Naive thymus-derived CD8-positive, alpha-beta T cell (primary cell): ENCODE measurements at regions not wholly inside any gene's neighbourhood (a gene's known extent, or its start where the extent isn't known, plus 50 kb on each side); places are given as distances from the start of the nearest gene placed in this dataset.

ENCODE experiments used
- ATAC-seq, 2 donors: fragments of 150-1000 bp; cut with Tn5 transposase in 1 of 2; sonication (Bioruptor Pico), chemical (Tn5 transposase) in 1 of 2; 1 replicate in 1 of 2; 2 replicates in 1 of 2; pipeline ENCODE4 v1.10.0; 2021; ENCODE audit warnings: mild to moderate bottlenecking in 2 of 2, moderate library complexity in 2 of 2
- POLR2A ChIA-PET: fragments of 350-600 bp; sonication (Branson Sonifier 250); formaldehyde crosslinking; loops from one replicate; lab custom pipeline; 2021; ENCODE audit warnings: antibody characterized with exemption; lab: Charles Lee
- DNase-seq, 10 donors: peaks; one replicate each; pipeline versions ENCODE4 v3.0.0 to v3.0.0-alpha.2; 2020 to 2022
- H3K27ac Mint-ChIP-seq, 10 donors: one replicate each; pipeline ENCODE4 v1.8.0; 2020 to 2022; ENCODE audit warnings: mild to moderate bottlenecking in 10 of 10, mixed read lengths in 10 of 10, moderate library complexity in 4 of 10, inconsistent platforms in 1 of 10
- H3K27me3 Mint-ChIP-seq, 5 donors: one replicate each; pipeline ENCODE4 v1.8.0; 2021 to 2022; ENCODE audit warnings: mixed read lengths in 5 of 5
- H3K36me3 Mint-ChIP-seq, 3 donors: one replicate each; pipeline ENCODE4 v1.8.0; 2020 to 2022; ENCODE audit warnings: mixed read lengths in 3 of 3, mild to moderate bottlenecking in 2 of 3, inconsistent platforms in 1 of 3
- H3K4me1 Mint-ChIP-seq, 4 donors: one replicate each; pipeline ENCODE4 v1.8.0; 2021 to 2022; ENCODE audit warnings: mixed read lengths in 4 of 4
- H3K4me3 Mint-ChIP-seq, 10 donors: one replicate each; pipeline ENCODE4 v1.8.0; 2020 to 2022; ENCODE audit warnings: mild to moderate bottlenecking in 10 of 10, mixed read lengths in 10 of 10, moderate library complexity in 6 of 10, inconsistent platforms in 1 of 10
- H3K9me3 Mint-ChIP-seq, 9 donors: one replicate each; pipeline ENCODE4 v1.8.0; 2020 to 2022; ENCODE audit warnings: mixed read lengths in 9 of 9, mild to moderate bottlenecking in 3 of 9, inconsistent platforms in 1 of 9, moderate library complexity in 1 of 9

- ATAC-seq (no peak), DNase-seq (no peak)
- Mint-ChIP-seq H3K9me3 (peaks cover 0 to 2% (median 0%) of the 10 kb centered on the region in 9 donors), H3K4me1 (no peaks in the 10 kb centered on the region), H3K4me3 (no peak overlapping the region), H3K27ac (no peak overlapping the region), H3K27me3 (peaks cover 5 to 20% (median 12%) of the 10 kb centered on the region in 5 donors), H3K36me3 (no peaks in the 10 kb centered on the region)
- POLR2A ChIA-PET, result no interaction called here
These were observed 93.4 kb upstream of the NXT1 start for GRCh38 chr20:23257106-23257761.

DNA sequence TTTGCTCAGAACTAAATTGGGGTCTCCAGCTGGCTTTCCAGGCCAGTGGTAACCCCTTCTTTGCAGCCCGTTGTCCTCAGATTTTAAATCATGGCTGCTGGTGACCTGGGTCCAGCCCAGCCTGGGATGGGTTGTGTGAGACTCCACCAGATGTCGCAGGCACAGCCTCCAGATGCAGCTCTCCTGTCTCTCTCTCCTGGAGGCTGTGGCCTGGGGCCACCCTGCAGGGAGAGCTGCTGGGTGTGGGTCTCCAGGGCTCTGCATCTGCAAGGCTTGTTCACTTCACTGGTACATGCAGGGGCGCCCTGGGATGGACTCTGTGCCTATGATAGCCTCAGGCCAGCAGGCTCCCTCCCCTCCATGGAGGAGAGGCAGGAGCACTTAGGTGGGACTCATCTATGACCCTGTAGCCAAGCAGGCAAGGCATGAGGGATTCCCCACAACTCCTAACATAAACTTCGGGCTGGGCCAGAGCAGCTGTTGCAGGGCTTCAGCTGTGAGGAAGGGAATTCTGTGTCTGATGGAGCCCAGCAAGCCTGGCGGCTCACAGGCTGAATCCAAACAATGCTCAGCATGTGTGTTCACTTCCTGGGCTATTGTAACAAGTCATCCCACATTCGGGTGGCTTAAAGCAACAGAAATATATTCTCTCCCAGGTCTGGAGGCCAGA lies 94.7 kb upstream of the NXT1 start:
- no peak overlapping the region for H3K27ac Mint-ChIP-seq
- H3K9me3 Mint-ChIP-seq, result peaks cover 0 to 2% (median 0%) of the 10 kb centered on the region in 9 donors
- H3K4me3 Mint-ChIP-seq, result no peak overlapping the region
- DNase-seq (no peak), ATAC-seq (no peak)
- H3K36me3 Mint-ChIP-seq, result no peaks in the 10 kb centered on the region
- POLR2A ChIA-PET, result no interaction called here
- H3K4me1 Mint-ChIP-seq, result no peaks in the 10 kb centered on the region
- peaks cover 9 to 27% (median 17%) of the 10 kb centered on the region in 5 donors for H3K27me3 Mint-ChIP-seq

DNA sequence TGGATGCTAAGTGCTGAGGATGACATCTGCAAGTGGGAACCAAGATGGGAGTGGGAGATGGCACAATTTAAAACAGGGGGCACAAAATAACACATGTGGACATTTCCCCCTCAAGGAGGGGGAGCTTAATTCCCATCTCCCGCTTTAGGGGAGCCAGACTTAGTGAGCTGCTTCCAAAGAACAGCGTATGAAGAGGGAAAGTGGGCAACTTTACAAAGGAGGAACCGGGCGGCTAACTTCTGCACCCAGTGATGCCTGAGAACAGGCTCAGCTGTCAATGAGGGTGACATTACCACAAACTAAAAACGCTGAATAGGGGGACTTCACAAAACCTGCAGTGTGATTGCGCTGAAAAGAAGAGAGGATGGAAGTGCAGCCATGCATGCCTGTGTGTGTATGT lies 95.5 kb upstream of the NXT1 start:
- POLR2A ChIA-PET, result no interaction called here
- H3K27me3 Mint-ChIP-seq, result peaks cover 9 to 27% (median 17%) of the 10 kb centered on the region in 5 donors

DNA sequence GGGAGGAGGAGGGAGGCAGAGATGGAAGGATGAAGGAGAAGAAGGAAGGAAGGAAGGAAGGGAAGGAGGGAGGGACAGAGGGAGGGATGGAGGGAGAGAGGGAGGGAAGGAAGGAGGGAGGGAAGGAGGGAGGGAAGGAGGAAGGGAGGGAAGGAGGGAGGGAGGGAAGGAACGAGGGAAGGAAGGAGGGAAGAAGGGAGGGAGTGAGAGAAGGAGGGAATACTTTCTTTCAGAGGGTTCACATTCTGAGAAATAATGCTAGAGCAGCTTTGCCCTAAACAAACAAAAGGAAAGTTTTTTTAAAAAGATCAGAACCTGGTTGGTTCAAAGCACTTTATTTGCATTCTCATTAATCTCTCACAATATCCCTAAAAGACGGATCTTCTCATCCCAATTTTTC lies 96.1 kb upstream of the NXT1 start:
- Mint-ChIP-seq H3K9me3 (no peaks in the 10 kb centered on the region), H3K4me3 (no peak overlapping the region), H3K27ac (no peak overlapping the region), H3K27me3 (peaks cover 9 to 27% (median 22%) of the 10 kb centered on the region in 5 donors), H3K36me3 (no peaks in the 10 kb centered on the region), H3K4me1 (no peaks in the 10 kb centered on the region)
- POLR2A ChIA-PET, result no interaction called here
- DNase-seq (no peak), ATAC-seq (no peak)

More for the DNA sequence above, 95.5 kb upstream of the NXT1 start:
- Mint-ChIP-seq H3K27ac (no peak overlapping the region), H3K4me3 (no peak overlapping the region), H3K4me1 (no peaks in the 10 kb centered on the region), H3K9me3 (no peaks in the 10 kb centered on the region), H3K36me3 (no peaks in the 10 kb centered on the region)
- DNase-seq (no peak), ATAC-seq (no peak)

DNA sequence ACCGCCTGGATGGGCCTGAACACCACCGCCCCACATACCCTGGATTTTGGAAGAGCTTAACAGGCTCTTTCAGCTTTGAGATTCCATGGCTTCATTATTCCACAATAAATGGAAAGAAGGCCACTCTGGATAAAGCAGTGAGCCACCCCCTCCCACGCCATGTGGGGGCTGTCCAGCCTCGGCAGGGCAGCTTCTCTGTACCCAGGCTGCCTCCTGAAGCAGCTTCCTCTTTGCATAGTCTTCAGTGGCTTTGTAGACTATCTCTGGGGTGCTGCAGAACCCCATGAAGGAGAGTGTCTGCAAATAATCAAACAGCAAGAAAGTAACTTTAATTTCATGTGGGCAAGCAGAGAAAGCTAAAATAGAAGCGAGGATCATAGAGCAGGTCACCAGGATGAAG lies 96.6 kb upstream of the NXT1 start:
- no peak overlapping the region for H3K27ac Mint-ChIP-seq
- no peaks in the 10 kb centered on the region for H3K9me3 Mint-ChIP-seq
- H3K4me1 Mint-ChIP-seq, result no peaks in the 10 kb centered on the region
- no peaks in the 10 kb centered on the region for H3K36me3 Mint-ChIP-seq
- peaks cover 11 to 27% (median 22%) of the 10 kb centered on the region in 5 donors for H3K27me3 Mint-ChIP-seq
- POLR2A ChIA-PET, result no interaction called here
- H3K4me3 Mint-ChIP-seq, result no peak overlapping the region
- ATAC-seq, result no peak
- no peak for DNase-seq

GRCh38 chr20:23253524-23253923 lies 97.1 kb upstream of the NXT1 start:
- Mint-ChIP-seq H3K36me3 (no peaks in the 10 kb centered on the region), H3K27ac (no peak overlapping the region), H3K27me3 (peaks cover 11 to 27% (median 22%) of the 10 kb centered on the region in 5 donors), H3K4me3 (no peak overlapping the region), H3K4me1 (no peaks in the 10 kb centered on the region), H3K9me3 (no peaks in the 10 kb centered on the region)
- no peak for ATAC-seq
- DNase-seq, result no peak
- POLR2A ChIA-PET, result no interaction called here

- Mint-ChIP-seq H3K9me3 (no peaks in the 10 kb centered on the region), H3K27me3 (peaks cover 14 to 27% (median 22%) of the 10 kb centered on the region in 5 donors)
- POLR2A ChIA-PET, result no interaction called here
These were observed 98.8 kb upstream of the NXT1 start for GRCh38 chr20:23251779-23252178.

GRCh38 chr20:23249541-23249940 lies 101.0 kb upstream of the NXT1 start:
- DNase-seq, result no peak
- H3K4me1 Mint-ChIP-seq, result peaks cover 0 to 5% (median 2%) of the 10 kb centered on the region in 4 donors
- peaks cover 16 to 36% (median 22%) of the 10 kb centered on the region in 5 donors for H3K27me3 Mint-ChIP-seq
- POLR2A ChIA-PET, result no interaction called here
- no peak overlapping the region for H3K4me3 Mint-ChIP-seq
- H3K27ac Mint-ChIP-seq, result no peak overlapping the region
- no peaks in the 10 kb centered on the region for H3K9me3 Mint-ChIP-seq
- no peaks in the 10 kb centered on the region for H3K36me3 Mint-ChIP-seq
- no peak for ATAC-seq

More at GRCh38 chr20:23251779-23252178, 98.8 kb upstream of the NXT1 start:
- no peak for DNase-seq
- H3K36me3 Mint-ChIP-seq, result no peaks in the 10 kb centered on the region
- no peak overlapping the region for H3K4me3 Mint-ChIP-seq
- no peaks in the 10 kb centered on the region for H3K4me1 Mint-ChIP-seq
- ATAC-seq, result no peak
- no peak overlapping the region for H3K27ac Mint-ChIP-seq

GRCh38 chr20:23248461-23248882 lies 102.1 kb upstream of the NXT1 start:
- Mint-ChIP-seq H3K9me3 (no peaks in the 10 kb centered on the region), H3K4me1 (peaks cover 0 to 5% (median 2%) of the 10 kb centered on the region in 4 donors), H3K4me3 (no peak overlapping the region), H3K27ac (no peak overlapping the region), H3K36me3 (no peaks in the 10 kb centered on the region), H3K27me3 (peaks cover 13 to 28% (median 18%) of the 10 kb centered on the region in 5 donors)
- ATAC-seq, result no peak
- DNase-seq, result no peak
- POLR2A ChIA-PET, result no interaction called here

- ATAC-seq, result no peak
These were observed 103.6 kb upstream of the NXT1 start for GRCh38 chr20:23246717-23247664.

GRCh38 chr20:23245553-23246181 lies 104.9 kb upstream of the NXT1 start:
- POLR2A ChIA-PET, result no interaction called here
- Mint-ChIP-seq H3K9me3 (peaks cover 0 to 20% (median 4%) of the 10 kb centered on the region in 9 donors), H3K36me3 (peaks cover 0 to 6% (median 0%) of the 10 kb centered on the region in 3 donors), H3K4me1 (peaks cover 0 to 5% (median 2%) of the 10 kb centered on the region in 4 donors), H3K27me3 (peaks cover 16 to 29% (median 18%) of the 10 kb centered on the region in 5 donors), H3K27ac (peak overlapping the region in 1 of 10 donors; percentile 59), H3K4me3 (no peak overlapping the region)
- ATAC-seq, result no peak
- DNase-seq, result no peak

More at GRCh38 chr20:23246717-23247664, 103.6 kb upstream of the NXT1 start:
- DNase-seq, result no peak
- Mint-ChIP-seq H3K36me3 (peaks cover 0 to 6% (median 0%) of the 10 kb centered on the region in 3 donors), H3K27me3 (peaks cover 16 to 25% (median 17%) of the 10 kb centered on the region in 5 donors), H3K9me3 (peaks cover 0 to 7% (median 0%) of the 10 kb centered on the region in 9 donors), H3K27ac (no peak overlapping the region), H3K4me3 (no peak overlapping the region), H3K4me1 (peaks cover 0 to 5% (median 2%) of the 10 kb centered on the region in 4 donors)
- POLR2A ChIA-PET, result no interaction called here

GRCh38 chr20:23244916-23245552 lies 105.6 kb upstream of the NXT1 start:
- ATAC-seq, result no peak
- H3K27me3 Mint-ChIP-seq, result peaks cover 16 to 30% (median 19%) of the 10 kb centered on the region in 5 donors
- POLR2A ChIA-PET, result no interaction called here
- DNase-seq, result no peak
- H3K27ac Mint-ChIP-seq, result peak overlapping the region in 1 of 10 donors; percentile 59
- peaks cover 0 to 6% (median 0%) of the 10 kb centered on the region in 3 donors for H3K36me3 Mint-ChIP-seq
- peaks cover 0 to 27% (median 4%) of the 10 kb centered on the region in 9 donors for H3K9me3 Mint-ChIP-seq
- peaks cover 0 to 5% (median 2%) of the 10 kb centered on the region in 4 donors for H3K4me1 Mint-ChIP-seq
- no peak overlapping the region for H3K4me3 Mint-ChIP-seq
